ENCODE measurements at regions not wholly inside any gene's neighbourhood (a gene's known extent, or its start where the extent isn't known, plus 50 kb on each side); places are given as distances from the start of the nearest gene placed in this dataset.

DNA sequence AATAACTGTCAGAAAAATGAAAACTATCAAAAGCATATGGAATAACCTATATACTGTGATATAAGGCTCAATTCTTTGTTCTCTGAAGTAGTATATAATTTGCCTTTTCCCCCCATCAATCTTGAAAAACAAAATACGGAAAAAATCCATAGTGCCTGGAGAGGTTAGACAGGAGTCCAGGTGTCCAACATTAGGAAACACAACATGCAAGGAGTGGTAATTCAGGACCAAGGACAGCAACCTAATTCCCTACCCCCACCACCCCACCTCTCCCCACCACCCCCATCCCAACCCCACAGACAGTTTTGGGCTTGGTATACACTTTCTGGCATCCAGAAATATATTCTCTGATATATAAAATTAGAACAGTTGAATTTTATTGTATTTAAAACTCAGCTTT, 55.1 kb upstream of the SLC25A26 start:
- peaks cover 8% of the 10 kb centered on the region for H3K4me1 Mint-ChIP-seq (ENCODE audit: low read depth, unreplicated experiment)
- no peak overlapping the region for H3K27ac Mint-ChIP-seq (ENCODE audit: unreplicated experiment)
- no peaks in the 10 kb centered on the region for H3K36me3 Mint-ChIP-seq (ENCODE audit: unreplicated experiment)
- TF ChIP-seq, protein P1, sequence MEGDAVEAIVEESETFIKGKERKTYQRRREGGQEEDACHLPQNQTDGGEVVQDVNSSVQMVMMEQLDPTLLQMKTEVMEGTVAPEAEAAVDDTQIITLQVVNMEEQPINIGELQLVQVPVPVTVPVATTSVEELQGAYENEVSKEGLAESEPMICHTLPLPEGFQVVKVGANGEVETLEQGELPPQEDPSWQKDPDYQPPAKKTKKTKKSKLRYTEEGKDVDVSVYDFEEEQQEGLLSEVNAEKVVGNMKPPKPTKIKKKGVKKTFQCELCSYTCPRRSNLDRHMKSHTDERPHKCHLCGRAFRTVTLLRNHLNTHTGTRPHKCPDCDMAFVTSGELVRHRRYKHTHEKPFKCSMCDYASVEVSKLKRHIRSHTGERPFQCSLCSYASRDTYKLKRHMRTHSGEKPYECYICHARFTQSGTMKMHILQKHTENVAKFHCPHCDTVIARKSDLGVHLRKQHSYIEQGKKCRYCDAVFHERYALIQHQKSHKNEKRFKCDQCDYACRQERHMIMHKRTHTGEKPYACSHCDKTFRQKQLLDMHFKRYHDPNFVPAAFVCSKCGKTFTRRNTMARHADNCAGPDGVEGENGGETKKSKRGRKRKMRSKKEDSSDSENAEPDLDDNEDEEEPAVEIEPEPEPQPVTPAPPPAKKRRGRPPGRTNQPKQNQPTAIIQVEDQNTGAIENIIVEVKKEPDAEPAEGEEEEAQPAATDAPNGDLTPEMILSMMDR (IDR thresholded peaks at IDR 0.05; ENCODE audit: partially characterized antibody, unreplicated experiment), result no peak
- H3K4me3 Mint-ChIP-seq (ENCODE audit: unreplicated experiment), result no peak overlapping the region
- H3K9me3 Mint-ChIP-seq (ENCODE audit: unreplicated experiment), result peaks cover 2% of the 10 kb centered on the region
- no peaks in the 10 kb centered on the region for H3K27me3 Mint-ChIP-seq (ENCODE audit: unreplicated experiment)
- DNase-seq, result no peak

DNA sequence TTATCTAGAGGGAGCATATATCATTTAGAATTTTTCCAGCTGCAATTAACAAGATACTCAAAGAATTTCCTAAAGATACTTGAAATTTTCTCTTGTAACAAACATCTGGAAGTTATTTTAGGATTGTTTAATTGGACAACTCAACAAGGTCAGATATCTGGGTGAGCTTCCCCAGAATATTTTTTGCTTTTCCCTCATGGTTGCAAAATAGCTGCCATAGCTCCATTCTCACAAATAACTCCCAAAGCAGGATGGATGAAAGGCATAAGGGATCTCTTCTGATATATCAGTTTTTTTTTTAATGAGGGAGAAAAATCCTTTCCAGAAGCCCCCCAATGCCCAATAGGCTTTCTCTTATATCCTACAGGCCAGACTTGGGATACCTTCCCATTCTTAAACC, 56.6 kb upstream of the SLC25A26 start:
- no peaks in the 10 kb centered on the region for H3K27me3 Mint-ChIP-seq (ENCODE audit: unreplicated experiment)
- no peaks in the 10 kb centered on the region for H3K36me3 Mint-ChIP-seq (ENCODE audit: unreplicated experiment)
- peaks cover 8% of the 10 kb centered on the region for H3K4me1 Mint-ChIP-seq (ENCODE audit: low read depth, unreplicated experiment)
- TF ChIP-seq, protein P1 (IDR thresholded peaks at IDR 0.05; ENCODE audit: partially characterized antibody, unreplicated experiment), result no peak
- H3K27ac Mint-ChIP-seq (ENCODE audit: unreplicated experiment), result no peak overlapping the region
- no peak for DNase-seq
- H3K9me3 Mint-ChIP-seq (ENCODE audit: unreplicated experiment), result peaks cover 2% of the 10 kb centered on the region
- no peak overlapping the region for H3K4me3 Mint-ChIP-seq (ENCODE audit: unreplicated experiment)

DNA sequence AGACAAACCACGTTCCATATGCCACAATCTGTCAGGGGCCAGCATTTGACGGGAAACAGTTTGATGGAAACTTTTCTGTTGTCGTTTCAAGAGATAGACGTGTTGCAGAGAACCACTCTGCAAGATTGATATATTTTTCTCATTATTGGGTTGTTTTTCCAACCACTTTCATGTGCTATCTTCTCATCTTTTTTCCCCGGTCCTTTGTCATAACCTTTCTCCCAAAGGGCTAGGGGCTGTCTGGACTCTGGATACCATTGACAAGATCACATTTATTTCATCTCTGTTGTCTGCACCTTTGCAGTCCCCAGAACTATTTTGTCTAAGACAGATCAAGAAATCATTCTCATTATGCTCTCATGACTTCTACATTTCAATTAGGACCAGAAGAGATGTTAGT, 57.6 kb upstream of the SLC25A26 start:
- no peak for DNase-seq
- H3K4me3 Mint-ChIP-seq (ENCODE audit: unreplicated experiment), result no peak overlapping the region
- H3K9me3 Mint-ChIP-seq (ENCODE audit: unreplicated experiment), result peaks cover 2% of the 10 kb centered on the region
- H3K4me1 Mint-ChIP-seq (ENCODE audit: low read depth, unreplicated experiment), result peaks cover 8% of the 10 kb centered on the region
- no peak overlapping the region for H3K27ac Mint-ChIP-seq (ENCODE audit: unreplicated experiment)
- H3K27me3 Mint-ChIP-seq (ENCODE audit: unreplicated experiment), result no peaks in the 10 kb centered on the region
- TF ChIP-seq, protein P1 (IDR thresholded peaks at IDR 0.05; ENCODE audit: partially characterized antibody, unreplicated experiment), result no peak
- no peaks in the 10 kb centered on the region for H3K36me3 Mint-ChIP-seq (ENCODE audit: unreplicated experiment)

DNA sequence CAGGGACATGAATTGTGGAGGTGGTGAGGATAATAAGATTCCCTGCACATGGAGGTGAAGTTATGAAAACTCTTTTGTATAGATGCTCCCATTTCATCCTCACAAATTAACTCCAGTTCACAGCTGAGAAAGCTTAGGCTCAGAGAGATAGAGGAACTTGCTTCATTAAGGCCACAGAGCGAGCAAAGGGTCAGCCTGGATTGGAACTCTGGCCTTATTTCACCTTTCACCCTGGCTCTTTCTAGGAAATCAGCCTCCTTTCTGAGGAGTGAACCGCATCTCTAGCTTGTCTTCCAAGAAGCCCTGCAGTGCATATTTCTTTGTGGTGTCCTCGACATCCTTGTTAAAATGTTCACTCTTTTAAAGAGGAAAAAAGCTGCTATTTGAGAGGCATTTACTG, 58.0 kb upstream of the SLC25A26 start:
- TF ChIP-seq, protein P1 (IDR thresholded peaks at IDR 0.05; ENCODE audit: partially characterized antibody, unreplicated experiment), result no peak
- no peaks in the 10 kb centered on the region for H3K36me3 Mint-ChIP-seq (ENCODE audit: unreplicated experiment)
- no peaks in the 10 kb centered on the region for H3K27me3 Mint-ChIP-seq (ENCODE audit: unreplicated experiment)
- H3K4me1 Mint-ChIP-seq (ENCODE audit: low read depth, unreplicated experiment), result peaks cover 8% of the 10 kb centered on the region
- DNase-seq, result no peak
- peaks cover 2% of the 10 kb centered on the region for H3K9me3 Mint-ChIP-seq (ENCODE audit: unreplicated experiment)
- H3K27ac Mint-ChIP-seq (ENCODE audit: unreplicated experiment), result no peak overlapping the region
- no peak overlapping the region for H3K4me3 Mint-ChIP-seq (ENCODE audit: unreplicated experiment)

DNA sequence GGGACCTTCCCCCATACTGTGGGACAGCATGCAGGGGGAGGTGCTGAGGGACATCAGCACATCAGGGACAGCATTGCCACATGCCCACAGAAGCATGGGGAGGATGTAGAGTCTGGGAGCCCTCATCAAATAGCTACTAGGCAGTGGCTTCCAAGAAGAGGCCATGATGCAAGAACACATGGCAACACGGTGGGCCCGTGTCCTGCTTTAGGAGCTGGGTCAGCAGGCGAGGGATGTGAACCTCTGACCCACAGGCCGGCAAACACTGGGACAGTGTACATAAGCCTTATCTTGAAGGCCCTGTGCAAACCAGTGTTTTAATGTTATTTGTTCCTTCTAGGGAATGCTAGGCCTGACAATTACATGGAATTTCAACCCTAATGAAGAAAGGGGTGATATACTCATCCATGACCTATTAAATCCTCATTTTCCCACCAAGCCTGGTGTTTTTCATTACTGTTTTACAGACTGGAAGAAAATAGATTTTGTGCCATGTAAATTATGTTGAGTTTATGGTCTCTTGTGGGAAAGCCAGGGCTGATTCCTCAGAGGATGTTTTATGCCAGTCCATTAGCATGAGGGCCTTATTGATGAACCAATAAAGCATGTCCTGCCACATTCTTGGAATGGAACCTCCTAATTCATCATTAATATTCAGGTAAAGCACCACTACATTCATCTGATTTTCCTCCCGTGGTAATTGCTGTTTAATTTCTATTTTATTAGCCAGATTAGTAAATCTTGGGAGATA, 61.7 kb upstream of the SLC25A26 start:
- no peaks in the 10 kb centered on the region for H3K9me3 Mint-ChIP-seq (ENCODE audit: unreplicated experiment)
- peaks cover 8% of the 10 kb centered on the region for H3K4me1 Mint-ChIP-seq (ENCODE audit: low read depth, unreplicated experiment)
- no peak overlapping the region for H3K4me3 Mint-ChIP-seq (ENCODE audit: unreplicated experiment)
- H3K36me3 Mint-ChIP-seq (ENCODE audit: unreplicated experiment), result no peaks in the 10 kb centered on the region
- H3K27me3 Mint-ChIP-seq (ENCODE audit: unreplicated experiment), result no peaks in the 10 kb centered on the region
- DNase-seq, result no peak
- H3K27ac Mint-ChIP-seq (ENCODE audit: unreplicated experiment), result no peak overlapping the region
- TF ChIP-seq, protein P1 (IDR thresholded peaks at IDR 0.05; ENCODE audit: partially characterized antibody, unreplicated experiment), result no peak
